Endothelial cell of umbilical vein (primary cell): ENCODE measurements at regions not wholly inside any gene's neighbourhood (a gene's known extent, or its start where the extent isn't known, plus 50 kb on each side); places are given as distances from the start of the nearest gene placed in this dataset.

Experiments used
- BruUV-seq: library from RNA; stranded (reverse); fragments of 400-500 nt; replicated peaks from 2 replicates; lab custom pipeline; 2021; lab: Mats Ljungman, UMichigan
- CTCF ChIA-PET: fragments of 300-600, 350-600 bp; sonication (Branson Sonifier 250); formaldehyde crosslinking; loops from one replicate; lab custom pipeline; 2021; ENCODE audit warnings: antibody characterized with exemption, inconsistent platforms; lab: Charles Lee
- POLR2A ChIA-PET: fragments of 300-600, 350-600 bp; sonication (Branson Sonifier 250); formaldehyde crosslinking; loops from one replicate; lab custom pipeline; 2021; ENCODE audit warnings: antibody characterized with exemption, inconsistent platforms; lab: Charles Lee
- DNase-seq: peaks from one replicate; pipeline ENCODE4 v3.0.0-alpha.2; 2011; ENCODE audit warnings: low read depth, low spot score
- FAIRE-seq: peaks from 2 replicates; lab custom pipeline; 2011; peaks lifted over from hg19 to GRCh38; lab: Jason Lieb, UNC
- H2AFZ ChIP-seq: 2 replicates; pipeline ENCODE4 v1.6.0; 2012; ENCODE audit warnings: low read depth, low read length, control low read depth, inconsistent platforms
- H3K27ac ChIP-seq: 2 replicates; pipeline ENCODE4 v1.5.1; 2011; ENCODE audit warnings: low read depth, mild to moderate bottlenecking, control low read depth, low read length, moderate library complexity; ENCODE audit not compliant: insufficient read depth
- H3K27me3 ChIP-seq, 2 experiments: 2 replicates each; pipeline versions ENCODE4 v1.6.0 to v1.6.1; 2011; ENCODE audit warnings: low read length in 2 of 2, mixed read lengths in 1 of 2; ENCODE audit not compliant: control insufficient read depth in 2 of 2, insufficient read depth in 2 of 2
- H3K36me3 ChIP-seq, 2 experiments: 2 replicates in 1 of 2; 3 replicates in 1 of 2; pipeline ENCODE4 v1.5.1; 2011; ENCODE audit warnings: low read length in 2 of 2, mild to moderate bottlenecking in 1 of 2, moderate library complexity in 1 of 2; ENCODE audit not compliant: control insufficient read depth in 2 of 2, insufficient read depth in 2 of 2; ENCODE audit errors: extremely low read depth in 1 of 2
- H3K4me1 ChIP-seq: 3 replicates; pipeline ENCODE4 v1.5.1; 2011; ENCODE audit warnings: mild to moderate bottlenecking, low read length; ENCODE audit not compliant: control insufficient read depth, insufficient read depth; ENCODE audit errors: extremely low read depth
- H3K4me2 ChIP-seq: 2 replicates; pipeline ENCODE4 v1.6.1; 2011; ENCODE audit warnings: low read length, control low read depth, mixed read lengths; ENCODE audit not compliant: insufficient read depth
- H3K4me3 ChIP-seq, 3 experiments: fragments of 200-600 bp in 1 of 3; sonication (generic), shearing (Covaris generic) in 1 of 3; replicated peaks in 1 of 3; 2 replicates each; pipeline ENCODE4 v1.5.1; 2011 to 2016; ENCODE audit warnings: control low read depth in 3 of 3, low read length in 3 of 3, mild to moderate bottlenecking in 2 of 3, inconsistent platforms in 1 of 3, low read depth in 1 of 3, moderate library complexity in 1 of 3; ENCODE audit not compliant: insufficient read depth in 1 of 3
- H3K79me2 ChIP-seq: 2 replicates; pipeline ENCODE4 v1.6.0; 2012; ENCODE audit warnings: low read length, inconsistent platforms; ENCODE audit not compliant: control insufficient read depth, insufficient read depth
- H3K9ac ChIP-seq: replicated peaks from 2 replicates; pipeline ENCODE3; 2011; ENCODE audit warnings: low read length, control low read depth; ENCODE audit not compliant: insufficient read depth; ENCODE audit errors: extremely low read depth
- H3K9me1 ChIP-seq: replicated peaks from 3 replicates; pipeline ENCODE4 v1.6.0; 2011; ENCODE audit warnings: mild to moderate bottlenecking, low read length; ENCODE audit not compliant: control insufficient read depth, insufficient read depth; ENCODE audit errors: extremely low read depth
- H3K9me3 ChIP-seq: replicated peaks from 2 replicates; pipeline ENCODE4 v1.5.1; 2012; ENCODE audit warnings: low read length, inconsistent platforms; ENCODE audit not compliant: control insufficient read depth, insufficient read depth
- H4K20me1 ChIP-seq: replicated peaks from 2 replicates; pipeline ENCODE3; 2011; ENCODE audit warnings: mild to moderate bottlenecking, low read length; ENCODE audit not compliant: control insufficient read depth, insufficient read depth; ENCODE audit errors: extremely low read depth
- CTCF ChIP-seq, 2 donors: IDR thresholded peaks; 1 replicate in 1 of 2; 2 replicates in 1 of 2; pipeline ENCODE4 v1.5.1; 2011; ENCODE audit warnings: low read length in 2 of 2, mild to moderate bottlenecking in 2 of 2, moderate library complexity in 2 of 2, control low read depth in 1 of 2, inconsistent platforms in 1 of 2, low read depth in 1 of 2; ENCODE audit not compliant: insufficient read depth in 1 of 2; ENCODE audit errors: extremely low read depth in 1 of 2
- EZH2 ChIP-seq: IDR thresholded peaks from 2 replicates; pipeline ENCODE4 v1.6.1; 2012; ENCODE audit warnings: borderline replicate concordance, low read depth, mild to moderate bottlenecking, moderate library complexity, low read length, inconsistent platforms; ENCODE audit not compliant: severe bottlenecking
- FOS ChIP-seq: IDR thresholded peaks from 2 replicates; pipeline ENCODE4 v1.6.1; 2011; ENCODE audit warnings: mild to moderate bottlenecking, low read length, moderate library complexity, borderline replicate concordance; ENCODE audit not compliant: insufficient read depth
- GATA2 ChIP-seq: IDR thresholded peaks from 2 replicates; pipeline ENCODE4 v1.7.0; 2011; ENCODE audit warnings: low read depth, mild to moderate bottlenecking, moderate library complexity, mixed read lengths, low read length; ENCODE audit not compliant: insufficient read length, insufficient read depth
- MAX ChIP-seq: IDR thresholded peaks from 2 replicates; pipeline ENCODE4 v1.6.1; 2011; ENCODE audit not compliant: insufficient read depth, insufficient read length
- POLR2A ChIP-seq: IDR thresholded peaks from 2 replicates; pipeline ENCODE4 v1.6.1; 2012; ENCODE audit warnings: low read depth, mild to moderate bottlenecking, control low read depth, low read length
- POLR2AphosphoS5 ChIP-seq: IDR thresholded peaks from 2 replicates; pipeline ENCODE4 v1.6.1; 2012; ENCODE audit warnings: low read depth, mild to moderate bottlenecking, control low read depth, low read length, moderate library complexity; ENCODE audit not compliant: insufficient read depth
- dilution Hi-C: fragments of 300-500 bp; cut with MboI; formaldehyde crosslinking; loops from one replicate; pipeline ENCODE4 v1.15.0; 2019; ENCODE audit warnings: low sequenced_read_pairs; ENCODE audit not compliant: extremely low pct_ligation_motif_present
- intact Hi-C: fragments of 100-400 bp; cut with micrococcal nuclease; formaldehyde crosslinking; loops from one replicate; pipeline ENCODE4 v1.10.0; 2022

GRCh38 chr3:166123088-166123487 is 285.9 kb upstream of the BCHE start:
- no TSS peak for BruUV-seq
- Histone ChIP-seq H3K9me3 (no peaks in the 10 kb centered on the region), H3K4me1 (no peaks in the 10 kb centered on the region), H3K9ac (no peak overlapping the region), H3K4me3 (no peak overlapping the region), H3K9me1 (no peaks in the 10 kb centered on the region), H2AFZ (no peak overlapping the region), H3K79me2 (no peaks in the 10 kb centered on the region), H3K4me2 (no peak overlapping the region), H3K36me3 (no peaks in the 10 kb centered on the region), H4K20me1 (no peaks in the 10 kb centered on the region), H3K27me3 (no peaks in the 10 kb centered on the region), H3K27ac (no peak overlapping the region)
- FAIRE-seq (no peak), DNase-seq (no peak)
- intact Hi-C loops (no loop called here), dilution Hi-C loops (no loop called here)
- POLR2A ChIA-PET = no interaction called here
- CTCF ChIA-PET = no interaction called here
- TF ChIP-seq MAX (no peak), POLR2AphosphoS5 (no peak), CTCF (IDR thresholded peaks at IDR 0.05; ENCODE audit: extremely low read depth in 1 of 2, insufficient read depth in 1 of 2, low read depth in 1 of 2, low read length in 2 of 2) (no peak), FOS (no peak), EZH2 (no peak), GATA2 (no peak), POLR2A (no peak)
